ENCODE measurements at regions not wholly inside any gene's neighbourhood (a gene's known extent, or its start where the extent isn't known, plus 50 kb on each side); places are given as distances from the start of the nearest gene placed in this dataset.
"Not testable (repeated sequence)": the region's sequence is repeated elsewhere in the genome, so short reads cannot be mapped to it uniquely, and the experiment has no call there.

DNA sequence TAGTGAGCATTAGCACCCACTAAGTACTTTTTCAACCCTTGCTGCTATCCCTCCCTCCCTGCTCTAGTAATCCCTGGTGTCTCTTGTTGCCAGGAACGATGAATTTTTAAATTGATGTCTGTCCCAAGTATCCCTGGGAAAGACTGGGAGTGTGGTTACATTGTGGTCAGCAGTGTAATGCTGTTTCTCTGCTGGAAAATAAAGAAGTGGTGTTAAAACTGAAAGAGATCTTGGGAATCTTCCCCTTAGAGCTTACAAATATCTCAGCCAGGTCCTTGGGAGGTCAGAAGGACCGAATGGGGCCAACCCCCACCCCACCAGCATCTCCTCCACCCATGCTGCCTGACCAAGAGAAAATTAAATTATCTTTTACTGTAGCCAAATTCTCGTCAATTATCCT, 174.5 kb upstream of the MXRA5 start:
- WGBS: 40% methylated on average over 3 of the region's 3 CpGs
- no peak overlapping the region for H3K9ac ChIP-seq (ENCODE audit: low read depth in 1 of 2, low read length in 2 of 2)

DNA sequence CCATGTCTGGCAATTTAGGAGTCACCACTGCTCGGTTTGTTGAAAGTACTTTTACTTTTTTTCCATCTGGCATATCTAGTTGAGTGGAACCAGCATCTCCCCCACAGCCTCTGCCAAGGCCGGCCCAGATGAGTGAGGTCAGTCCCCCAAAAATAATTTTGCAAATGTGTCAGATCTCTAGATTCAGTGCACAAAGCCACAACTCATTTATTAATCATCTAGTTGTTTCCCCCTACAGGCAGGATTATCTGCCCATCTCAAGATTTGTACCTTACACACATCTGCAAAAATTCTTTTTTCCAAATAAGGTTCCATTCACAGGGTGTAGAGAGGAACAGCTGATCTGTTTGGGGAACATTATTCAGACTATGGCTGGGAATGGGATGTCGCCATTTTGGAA, 174.0 kb upstream of the MXRA5 start:
- no peak for TF ChIP-seq TAF1 (conservative IDR thresholded peaks at IDR 0.05)
- TF ChIP-seq, protein P1, sequence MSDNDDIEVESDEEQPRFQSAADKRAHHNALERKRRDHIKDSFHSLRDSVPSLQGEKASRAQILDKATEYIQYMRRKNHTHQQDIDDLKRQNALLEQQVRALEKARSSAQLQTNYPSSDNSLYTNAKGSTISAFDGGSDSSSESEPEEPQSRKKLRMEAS (IDR thresholded peaks at IDR 0.05): no peak
- no peak for TF ChIP-seq HNF4A (conservative IDR thresholded peaks at IDR 0.05)
- TF ChIP-seq NR2F2 (IDR thresholded peaks at IDR 0.05): no peak
- no peak for TF ChIP-seq RXRA (IDR thresholded peaks at IDR 0.05)
- TF ChIP-seq FOXA2 (IDR thresholded peaks at IDR 0.05): no peak
- TF ChIP-seq, protein P2, sequence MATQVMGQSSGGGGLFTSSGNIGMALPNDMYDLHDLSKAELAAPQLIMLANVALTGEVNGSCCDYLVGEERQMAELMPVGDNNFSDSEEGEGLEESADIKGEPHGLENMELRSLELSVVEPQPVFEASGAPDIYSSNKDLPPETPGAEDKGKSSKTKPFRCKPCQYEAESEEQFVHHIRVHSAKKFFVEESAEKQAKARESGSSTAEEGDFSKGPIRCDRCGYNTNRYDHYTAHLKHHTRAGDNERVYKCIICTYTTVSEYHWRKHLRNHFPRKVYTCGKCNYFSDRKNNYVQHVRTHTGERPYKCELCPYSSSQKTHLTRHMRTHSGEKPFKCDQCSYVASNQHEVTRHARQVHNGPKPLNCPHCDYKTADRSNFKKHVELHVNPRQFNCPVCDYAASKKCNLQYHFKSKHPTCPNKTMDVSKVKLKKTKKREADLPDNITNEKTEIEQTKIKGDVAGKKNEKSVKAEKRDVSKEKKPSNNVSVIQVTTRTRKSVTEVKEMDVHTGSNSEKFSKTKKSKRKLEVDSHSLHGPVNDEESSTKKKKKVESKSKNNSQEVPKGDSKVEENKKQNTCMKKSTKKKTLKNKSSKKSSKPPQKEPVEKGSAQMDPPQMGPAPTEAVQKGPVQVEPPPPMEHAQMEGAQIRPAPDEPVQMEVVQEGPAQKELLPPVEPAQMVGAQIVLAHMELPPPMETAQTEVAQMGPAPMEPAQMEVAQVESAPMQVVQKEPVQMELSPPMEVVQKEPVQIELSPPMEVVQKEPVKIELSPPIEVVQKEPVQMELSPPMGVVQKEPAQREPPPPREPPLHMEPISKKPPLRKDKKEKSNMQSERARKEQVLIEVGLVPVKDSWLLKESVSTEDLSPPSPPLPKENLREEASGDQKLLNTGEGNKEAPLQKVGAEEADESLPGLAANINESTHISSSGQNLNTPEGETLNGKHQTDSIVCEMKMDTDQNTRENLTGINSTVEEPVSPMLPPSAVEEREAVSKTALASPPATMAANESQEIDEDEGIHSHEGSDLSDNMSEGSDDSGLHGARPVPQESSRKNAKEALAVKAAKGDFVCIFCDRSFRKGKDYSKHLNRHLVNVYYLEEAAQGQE (IDR thresholded peaks at IDR 0.05): no peak
- no peak for TF ChIP-seq JUND (IDR thresholded peaks at IDR 0.05)
- TF ChIP-seq SP1 (IDR thresholded peaks at IDR 0.05): no peak
- no peak for TF ChIP-seq GABPA (IDR thresholded peaks at IDR 0.05 in 1 of 2, conservative IDR thresholded peaks at IDR 0.05 in 1 of 2)
- no peak for TF ChIP-seq HNF4G (IDR thresholded peaks at IDR 0.05)
- TF ChIP-seq FOXA1 (IDR thresholded peaks at IDR 0.05): no peak
- TF ChIP-seq, protein P3, sequence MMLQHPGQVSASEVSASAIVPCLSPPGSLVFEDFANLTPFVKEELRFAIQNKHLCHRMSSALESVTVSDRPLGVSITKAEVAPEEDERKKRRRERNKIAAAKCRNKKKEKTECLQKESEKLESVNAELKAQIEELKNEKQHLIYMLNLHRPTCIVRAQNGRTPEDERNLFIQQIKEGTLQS (IDR thresholded peaks at IDR 0.05): no peak
- TF ChIP-seq, protein P4, sequence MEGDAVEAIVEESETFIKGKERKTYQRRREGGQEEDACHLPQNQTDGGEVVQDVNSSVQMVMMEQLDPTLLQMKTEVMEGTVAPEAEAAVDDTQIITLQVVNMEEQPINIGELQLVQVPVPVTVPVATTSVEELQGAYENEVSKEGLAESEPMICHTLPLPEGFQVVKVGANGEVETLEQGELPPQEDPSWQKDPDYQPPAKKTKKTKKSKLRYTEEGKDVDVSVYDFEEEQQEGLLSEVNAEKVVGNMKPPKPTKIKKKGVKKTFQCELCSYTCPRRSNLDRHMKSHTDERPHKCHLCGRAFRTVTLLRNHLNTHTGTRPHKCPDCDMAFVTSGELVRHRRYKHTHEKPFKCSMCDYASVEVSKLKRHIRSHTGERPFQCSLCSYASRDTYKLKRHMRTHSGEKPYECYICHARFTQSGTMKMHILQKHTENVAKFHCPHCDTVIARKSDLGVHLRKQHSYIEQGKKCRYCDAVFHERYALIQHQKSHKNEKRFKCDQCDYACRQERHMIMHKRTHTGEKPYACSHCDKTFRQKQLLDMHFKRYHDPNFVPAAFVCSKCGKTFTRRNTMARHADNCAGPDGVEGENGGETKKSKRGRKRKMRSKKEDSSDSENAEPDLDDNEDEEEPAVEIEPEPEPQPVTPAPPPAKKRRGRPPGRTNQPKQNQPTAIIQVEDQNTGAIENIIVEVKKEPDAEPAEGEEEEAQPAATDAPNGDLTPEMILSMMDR (IDR thresholded peaks at IDR 0.05; ENCODE audit: low read depth, low read length, missing input control): no peak
- no peak for TF ChIP-seq YY1 (IDR thresholded peaks at IDR 0.05)
- TF ChIP-seq, protein P5, sequence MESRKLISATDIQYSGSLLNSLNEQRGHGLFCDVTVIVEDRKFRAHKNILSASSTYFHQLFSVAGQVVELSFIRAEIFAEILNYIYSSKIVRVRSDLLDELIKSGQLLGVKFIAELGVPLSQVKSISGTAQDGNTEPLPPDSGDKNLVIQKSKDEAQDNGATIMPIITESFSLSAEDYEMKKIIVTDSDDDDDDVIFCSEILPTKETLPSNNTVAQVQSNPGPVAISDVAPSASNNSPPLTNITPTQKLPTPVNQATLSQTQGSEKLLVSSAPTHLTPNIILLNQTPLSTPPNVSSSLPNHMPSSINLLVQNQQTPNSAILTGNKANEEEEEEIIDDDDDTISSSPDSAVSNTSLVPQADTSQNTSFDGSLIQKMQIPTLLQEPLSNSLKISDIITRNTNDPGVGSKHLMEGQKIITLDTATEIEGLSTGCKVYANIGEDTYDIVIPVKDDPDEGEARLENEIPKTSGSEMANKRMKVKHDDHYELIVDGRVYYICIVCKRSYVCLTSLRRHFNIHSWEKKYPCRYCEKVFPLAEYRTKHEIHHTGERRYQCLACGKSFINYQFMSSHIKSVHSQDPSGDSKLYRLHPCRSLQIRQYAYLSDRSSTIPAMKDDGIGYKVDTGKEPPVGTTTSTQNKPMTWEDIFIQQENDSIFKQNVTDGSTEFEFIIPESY (IDR thresholded peaks at IDR 0.05): no peak
- Histone ChIP-seq H3K27me3 (ENCODE audit: control insufficient read depth in 4 of 4, insufficient read depth in 4 of 4, low read length in 3 of 4) (no peaks in the 10 kb centered on the region), H3K27ac (ENCODE audit: low read depth in 1 of 2, low read length in 2 of 2) (no peak overlapping the region), H3K4me1 (ENCODE audit: control insufficient read depth in 4 of 4, insufficient read depth in 4 of 4, low read length in 3 of 4) (no peaks in the 10 kb centered on the region), H3K4me3 (ENCODE audit: low read depth in 1 of 3, low read length in 3 of 3) (no peak overlapping the region), H3K9me3 (ENCODE audit: control insufficient read depth in 4 of 4, low read length in 3 of 4) (no peaks in the 10 kb centered on the region), H3K36me3 (ENCODE audit: control insufficient read depth in 4 of 4, insufficient read depth in 3 of 4, low read depth in 1 of 4, low read length in 3 of 4) (no peaks in the 10 kb centered on the region), H3K9ac (ENCODE audit: low read depth in 1 of 2, low read length in 2 of 2) (no peak overlapping the region)
- DNase-seq (ENCODE audit: low spot score): no peak
- 79% methylated on average over 3 of the region's 3 CpGs for WGBS

More for the DNA sequence above, 174.5 kb upstream of the MXRA5 start:
- no peak overlapping the region for H3K27ac ChIP-seq (ENCODE audit: low read depth in 1 of 2, low read length in 2 of 2)
- no peak for TF ChIP-seq YY1 (IDR thresholded peaks at IDR 0.05)
- TF ChIP-seq, protein P5 (IDR thresholded peaks at IDR 0.05): no peak
- TF ChIP-seq JUND (IDR thresholded peaks at IDR 0.05): no peak
- no peak for TF ChIP-seq FOXA1 (IDR thresholded peaks at IDR 0.05)
- TF ChIP-seq GABPA (IDR thresholded peaks at IDR 0.05 in 1 of 2, conservative IDR thresholded peaks at IDR 0.05 in 1 of 2): no peak
- no peak for TF ChIP-seq RXRA (IDR thresholded peaks at IDR 0.05)
- no peak for TF ChIP-seq NR2F2 (IDR thresholded peaks at IDR 0.05)
- no peak for TF ChIP-seq HNF4G (IDR thresholded peaks at IDR 0.05)
- TF ChIP-seq TAF1 (conservative IDR thresholded peaks at IDR 0.05): no peak
- TF ChIP-seq, protein P1 (IDR thresholded peaks at IDR 0.05): no peak
- TF ChIP-seq HNF4A (conservative IDR thresholded peaks at IDR 0.05): no peak
- no peak for TF ChIP-seq FOXA2 (IDR thresholded peaks at IDR 0.05)
- TF ChIP-seq, protein P3 (IDR thresholded peaks at IDR 0.05): no peak
- H3K4me3 ChIP-seq (ENCODE audit: low read depth in 1 of 3, low read length in 3 of 3): no peak overlapping the region
- no peaks in the 10 kb centered on the region for H3K9me3 ChIP-seq (ENCODE audit: control insufficient read depth in 4 of 4, low read length in 3 of 4)
- H3K36me3 ChIP-seq (ENCODE audit: control insufficient read depth in 4 of 4, insufficient read depth in 3 of 4, low read depth in 1 of 4, low read length in 3 of 4): no peaks in the 10 kb centered on the region
- H3K27me3 ChIP-seq (ENCODE audit: control insufficient read depth in 4 of 4, insufficient read depth in 4 of 4, low read length in 3 of 4): no peaks in the 10 kb centered on the region
- DNase-seq (ENCODE audit: low spot score): no peak
- H3K4me1 ChIP-seq (ENCODE audit: control insufficient read depth in 4 of 4, insufficient read depth in 4 of 4, low read length in 3 of 4): no peaks in the 10 kb centered on the region

DNA sequence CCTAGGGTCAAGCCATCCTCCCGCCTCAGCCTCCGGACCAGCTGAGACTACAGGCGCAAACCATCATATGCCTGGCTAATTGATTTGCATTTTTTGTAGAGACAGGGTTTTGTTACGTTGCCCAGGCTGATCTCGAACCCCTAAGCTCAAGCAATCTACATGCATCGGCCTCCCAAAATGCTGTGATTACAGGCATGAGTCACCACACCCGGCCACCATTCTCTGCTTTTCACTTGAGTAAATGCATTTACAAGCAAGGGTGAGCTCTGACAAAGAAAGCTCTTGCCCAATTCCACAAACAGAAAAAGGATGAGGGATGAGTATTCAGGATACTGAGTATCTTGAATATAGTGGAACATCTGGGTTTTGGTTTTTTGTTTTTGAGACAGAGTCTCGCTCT, 172.9 kb upstream of the MXRA5 start:
- 76% methylated on average over 8 of the region's 8 CpGs for WGBS
- not testable (repeated sequence) for H3K9ac ChIP-seq (ENCODE audit: low read depth in 1 of 2, low read length in 2 of 2); H3K27ac ChIP-seq (ENCODE audit: low read depth in 1 of 2, low read length in 2 of 2); H3K4me3 ChIP-seq (ENCODE audit: low read depth in 1 of 3, low read length in 3 of 3); H3K36me3 ChIP-seq (ENCODE audit: control insufficient read depth in 4 of 4, insufficient read depth in 3 of 4, low read depth in 1 of 4, low read length in 3 of 4); H3K9me3 ChIP-seq (ENCODE audit: control insufficient read depth in 4 of 4, low read length in 3 of 4); H3K4me1 ChIP-seq (ENCODE audit: control insufficient read depth in 4 of 4, insufficient read depth in 4 of 4, low read length in 3 of 4); H3K27me3 ChIP-seq (ENCODE audit: control insufficient read depth in 4 of 4, insufficient read depth in 4 of 4, low read length in 3 of 4); DNase-seq (ENCODE audit: low spot score)

Measured in liver (tissue), 8 donors.